ENCODE measurements at regions not wholly inside any gene's neighbourhood (a gene's known extent, or its start where the extent isn't known, plus 50 kb on each side); places are given as distances from the start of the nearest gene placed in this dataset.

- Mint-ChIP-seq H3K27ac (no peak overlapping the region), H3K36me3 (ENCODE audit: low read depth) (no peaks in the 10 kb centered on the region), H3K4me3 (no peak overlapping the region), H3K4me1 (ENCODE audit: low read depth) (no peaks in the 10 kb centered on the region), H3K27me3 (ENCODE audit: insufficient read depth) (peaks cover 3% of the 10 kb centered on the region), H3K9me3 (no peaks in the 10 kb centered on the region)
- DNase-seq: no peak
- TF ChIP-seq CTCF (IDR thresholded peaks at IDR 0.05): no peak
Measured at GRCh38 chr14:30369502-30370180, 189.3 kb upstream of the G2E3 start.

- TF ChIP-seq CTCF (IDR thresholded peaks at IDR 0.05): no peak
- no peak overlapping the region for H3K27ac Mint-ChIP-seq
- no peaks in the 10 kb centered on the region for H3K4me1 Mint-ChIP-seq (ENCODE audit: low read depth)
- H3K4me3 Mint-ChIP-seq: no peak overlapping the region
- no peaks in the 10 kb centered on the region for H3K36me3 Mint-ChIP-seq (ENCODE audit: low read depth)
- H3K27me3 Mint-ChIP-seq (ENCODE audit: insufficient read depth): peaks cover 3% of the 10 kb centered on the region
- no peaks in the 10 kb centered on the region for H3K9me3 Mint-ChIP-seq
- no peak for DNase-seq
Measured at GRCh38 chr14:30373053-30373452, 185.9 kb upstream of the G2E3 start.

GRCh38 chr14:30373526-30373925, 185.4 kb upstream of the G2E3 start:
- Mint-ChIP-seq H3K27me3 (ENCODE audit: insufficient read depth) (peaks cover 3% of the 10 kb centered on the region), H3K36me3 (ENCODE audit: low read depth) (no peaks in the 10 kb centered on the region), H3K27ac (no peak overlapping the region), H3K4me1 (ENCODE audit: low read depth) (no peaks in the 10 kb centered on the region), H3K4me3 (no peak overlapping the region), H3K9me3 (no peaks in the 10 kb centered on the region)
- DNase-seq: no peak
- TF ChIP-seq CTCF (IDR thresholded peaks at IDR 0.05): no peak

- Mint-ChIP-seq H3K27me3 (ENCODE audit: insufficient read depth) (peaks cover 3% of the 10 kb centered on the region), H3K36me3 (ENCODE audit: low read depth) (no peaks in the 10 kb centered on the region)
- peak; percentile 25 for DNase-seq
Measured at GRCh38 chr14:30375296-30375892, 183.6 kb upstream of the G2E3 start.

GRCh38 chr14:30381861-30382480, 177.0 kb upstream of the G2E3 start:
- no peak for TF ChIP-seq CTCF (IDR thresholded peaks at IDR 0.05)
- H3K27me3 Mint-ChIP-seq (ENCODE audit: insufficient read depth): peaks cover 3% of the 10 kb centered on the region; the same call in 1 of the 2 replicates
- H3K4me3 Mint-ChIP-seq: no peak overlapping the region
- DNase-seq: no peak
- H3K4me1 Mint-ChIP-seq (ENCODE audit: low read depth): no peaks in the 10 kb centered on the region
- no peaks in the 10 kb centered on the region for H3K9me3 Mint-ChIP-seq
- no peaks in the 10 kb centered on the region for H3K36me3 Mint-ChIP-seq (ENCODE audit: low read depth)
- H3K27ac Mint-ChIP-seq: no peak overlapping the region

More at GRCh38 chr14:30375296-30375892, 183.6 kb upstream of the G2E3 start:
- TF ChIP-seq CTCF (IDR thresholded peaks at IDR 0.05): peak; percentile 91
- Mint-ChIP-seq H3K4me3 (no peak overlapping the region), H3K9me3 (no peaks in the 10 kb centered on the region), H3K27ac (no peak overlapping the region), H3K4me1 (ENCODE audit: low read depth) (no peaks in the 10 kb centered on the region)

Data from HFFc6 (cell line).